C4-2B (cell line): ENCODE measurements at regions not wholly inside any gene's neighbourhood (a gene's known extent, or its start where the extent isn't known, plus 50 kb on each side); places are given as distances from the start of the nearest gene placed in this dataset.

Experiments used
- H3K27ac ChIP-seq: fragments of 450-650 bp; 2 replicates; pipeline ENCODE4 v1.5.1; 2017
- CTCF ChIP-seq: fragments of 450-650 bp; conservative IDR thresholded peaks from 2 replicates; pipeline ENCODE4 v1.5.1; 2017; ENCODE audit warnings: mild to moderate bottlenecking
- ZFX ChIP-seq: fragments of 450-650 bp; IDR thresholded peaks from 2 replicates; pipeline ENCODE4 v1.6.1; 2017

GRCh38 chr6:9620263-9620662, 794.6 kb downstream of the TFAP2A start:
- no peak for TF ChIP-seq CTCF
- no peak for TF ChIP-seq ZFX

GRCh38 chr6:9614778-9615177, 800.1 kb downstream of the TFAP2A start:
- H3K27ac ChIP-seq = no peak overlapping the region
- TF ChIP-seq CTCF (no peak), ZFX (no peak)

More at GRCh38 chr6:9620263-9620662, 794.6 kb downstream of the TFAP2A start:
- H3K27ac ChIP-seq = no peak overlapping the region

GRCh38 chr6:9612489-9612888, 802.4 kb downstream of the TFAP2A start:
- no peak overlapping the region for H3K27ac ChIP-seq
- TF ChIP-seq CTCF (no peak), ZFX (no peak)

GRCh38 chr6:9610620-9611415, 804.1 kb downstream of the TFAP2A start:
- TF ChIP-seq CTCF = peak; percentile 36
- no peak for TF ChIP-seq ZFX

GRCh38 chr6:9606435-9607134, 808.3 kb downstream of the TFAP2A start:
- TF ChIP-seq CTCF = no peak
- TF ChIP-seq ZFX = no peak
- no peak overlapping the region for H3K27ac ChIP-seq

More at GRCh38 chr6:9610620-9611415, 804.1 kb downstream of the TFAP2A start:
- no peak overlapping the region for H3K27ac ChIP-seq

GRCh38 chr6:9594746-9595145, 820.1 kb downstream of the TFAP2A start:
- H3K27ac ChIP-seq = no peak overlapping the region
- no peak for TF ChIP-seq ZFX

GRCh38 chr6:9593554-9593953, 821.3 kb downstream of the TFAP2A start:
- TF ChIP-seq CTCF (no peak), ZFX (no peak)

More at GRCh38 chr6:9593554-9593953, 821.3 kb downstream of the TFAP2A start:
- H3K27ac ChIP-seq = no peak overlapping the region
